Stimulated activated CD4-positive, alpha-beta T cell treated with anti-CD3 and anti-CD28 coated beads, TNF-alpha, amount 100 ng/mL, for 4 hours (primary cell): ENCODE measurements at regions not wholly inside any gene's neighbourhood (a gene's known extent, or its start where the extent isn't known, plus 50 kb on each side); places are given as distances from the start of the nearest gene placed in this dataset.
"Not testable (repeated sequence)": the region's sequence is repeated elsewhere in the genome, so short reads cannot be mapped to it uniquely, and the experiment has no call there.

Experiments
- DNase-seq, 3 experiments: peaks; one replicate each; pipeline ENCODE4 v3.0.0-alpha.2; 2020; ENCODE audit warnings: low read depth in 3 of 3

DNA sequence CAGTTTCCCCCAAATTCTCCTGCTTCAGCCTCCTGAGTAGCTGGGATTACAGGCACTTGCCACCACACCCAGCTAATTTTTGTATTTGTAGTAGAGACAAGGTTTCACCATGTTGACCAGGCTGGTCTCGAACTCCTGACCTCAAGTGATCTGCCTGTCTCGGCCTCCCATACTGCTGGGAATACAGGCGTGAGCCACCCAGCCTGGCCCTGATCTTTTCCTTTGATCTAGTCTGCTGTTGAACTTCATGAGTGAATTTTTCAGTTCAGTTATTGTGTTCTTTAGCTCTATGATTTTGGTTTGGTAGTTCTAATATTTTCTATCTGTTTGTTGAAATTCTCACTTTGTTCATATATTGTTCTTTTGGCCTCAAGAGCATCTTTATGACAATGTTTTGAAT is 83.4 kb upstream of the RAP2C start:
- not testable (repeated sequence) for DNase-seq

DNA sequence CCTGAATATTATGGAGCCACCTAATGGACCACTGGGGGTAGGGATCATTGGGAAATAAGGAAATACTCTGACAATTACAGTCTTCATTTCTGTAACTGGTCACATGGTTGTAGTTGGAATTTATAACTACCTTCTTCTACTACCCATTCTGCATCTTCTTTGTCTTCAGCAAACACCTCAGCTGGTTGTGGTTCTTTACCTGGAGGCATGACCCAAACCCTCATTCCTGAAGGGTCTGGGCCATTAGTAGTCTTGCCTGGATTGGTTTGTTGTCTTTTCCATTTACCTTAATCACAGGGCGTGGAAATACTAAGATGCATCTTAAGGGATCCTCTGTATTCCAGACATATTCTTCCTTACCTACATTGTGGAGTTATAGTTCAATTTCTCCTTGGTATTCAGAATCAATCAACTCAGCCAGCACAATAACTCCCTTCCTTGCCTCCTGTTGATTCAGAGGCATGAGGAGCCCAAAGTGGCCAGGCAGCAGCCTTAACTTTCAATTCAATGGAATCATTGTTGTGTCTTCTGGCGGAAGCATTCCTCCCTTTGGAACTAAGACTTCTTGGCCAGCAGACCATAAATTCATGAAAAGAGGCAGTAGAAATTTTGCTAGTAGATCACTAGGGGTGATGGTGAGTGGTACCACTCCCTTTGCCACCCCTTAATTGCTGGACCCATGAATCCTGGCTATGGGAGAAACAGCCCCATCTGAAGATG is 75.7 kb upstream of the RAP2C start:
- no peak for DNase-seq

DNA sequence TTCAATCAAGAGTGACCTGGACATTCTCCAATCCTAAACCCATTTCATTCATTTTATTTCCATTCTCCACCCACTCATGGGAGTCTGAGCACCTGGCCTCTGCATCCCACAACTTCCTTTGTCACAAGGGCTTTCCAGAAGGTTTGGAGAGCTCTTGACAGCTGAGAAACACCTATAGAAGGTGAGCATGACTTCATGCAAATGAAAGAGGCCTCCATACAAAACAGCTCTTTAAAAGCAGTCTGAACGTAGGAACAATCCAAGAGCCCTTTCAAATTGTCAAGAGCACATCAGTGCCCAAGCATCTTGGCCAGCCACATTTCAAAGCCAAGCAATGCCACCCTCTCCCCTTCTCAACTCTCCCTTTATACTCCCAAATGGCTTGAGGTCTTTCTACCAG is 74.9 kb upstream of the RAP2C start:
- DNase-seq, result no peak

DNA sequence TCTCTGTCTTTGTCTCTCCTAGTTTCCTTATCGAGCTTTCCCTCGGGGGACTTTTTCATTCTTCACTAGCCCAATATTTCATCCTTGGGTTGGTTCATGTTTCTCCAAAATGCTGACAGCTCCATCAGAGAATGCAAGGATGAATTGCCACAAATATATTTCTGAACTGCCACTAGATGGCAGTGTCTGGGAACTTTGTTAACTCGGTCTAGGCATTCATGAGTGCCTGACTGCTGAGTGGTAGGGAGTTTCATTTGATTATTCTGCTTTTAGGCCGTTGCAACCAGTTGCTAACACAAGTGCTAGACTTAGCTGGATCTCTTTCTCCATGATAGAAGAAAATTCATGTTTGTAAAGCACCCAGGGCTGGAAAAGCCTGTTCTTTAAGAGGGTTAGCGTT is 73.5 kb upstream of the RAP2C start:
- DNase-seq, result peak in 1 of 3 experiments; percentile 0

DNA sequence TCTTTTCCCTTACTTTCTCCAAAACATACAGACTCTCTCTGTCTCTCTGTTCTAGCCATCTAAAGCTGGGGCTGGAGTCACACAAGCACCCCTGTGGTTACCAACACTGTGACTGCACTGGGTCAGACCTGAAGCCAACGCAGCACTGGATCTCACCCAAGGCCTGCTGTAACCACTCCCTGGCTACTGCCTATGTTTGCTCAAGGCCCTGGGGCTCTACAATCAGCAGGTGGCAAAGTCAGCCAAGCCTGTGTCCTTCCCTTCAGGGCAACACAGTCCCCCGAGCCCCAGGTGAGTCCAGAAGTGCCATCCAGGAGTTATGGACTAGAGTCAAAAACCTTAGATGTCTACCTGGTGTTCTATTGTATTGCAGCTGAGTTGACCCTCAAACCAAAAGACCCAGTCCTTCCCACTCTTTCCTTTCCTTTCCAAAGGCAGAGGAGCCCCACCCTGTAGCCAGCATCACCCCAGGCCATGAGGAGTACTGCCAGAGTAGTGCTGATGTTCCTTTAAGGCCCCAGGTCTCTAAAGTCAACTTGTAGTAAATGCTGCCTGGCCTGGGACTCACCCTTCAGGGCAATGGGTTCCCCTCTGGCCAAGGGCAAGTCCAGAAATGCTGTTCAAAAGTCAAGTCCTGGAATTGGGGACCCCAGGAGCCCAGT is 58.8 kb upstream of the RAP2C start:
- no peak for DNase-seq

DNA sequence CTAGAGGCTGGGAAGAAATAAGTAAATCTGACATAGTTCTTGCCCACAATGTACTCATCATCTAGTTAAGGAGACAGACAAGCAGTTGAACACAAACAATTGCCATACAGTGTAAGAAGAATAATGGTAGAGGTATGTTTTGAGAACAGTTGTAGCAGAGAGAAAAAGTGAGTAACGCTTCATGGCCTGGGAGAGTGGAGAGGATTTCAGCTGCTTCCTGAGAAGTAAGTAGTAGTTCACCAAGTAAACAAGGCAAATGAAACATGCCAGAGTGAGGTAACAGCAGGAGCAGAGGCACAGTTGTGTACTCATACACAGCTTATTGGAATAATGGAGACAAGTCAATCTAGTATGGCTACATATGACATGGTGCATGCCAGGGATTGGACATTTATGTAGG is 53.6 kb upstream of the RAP2C start:
- DNase-seq, result no peak

DNA sequence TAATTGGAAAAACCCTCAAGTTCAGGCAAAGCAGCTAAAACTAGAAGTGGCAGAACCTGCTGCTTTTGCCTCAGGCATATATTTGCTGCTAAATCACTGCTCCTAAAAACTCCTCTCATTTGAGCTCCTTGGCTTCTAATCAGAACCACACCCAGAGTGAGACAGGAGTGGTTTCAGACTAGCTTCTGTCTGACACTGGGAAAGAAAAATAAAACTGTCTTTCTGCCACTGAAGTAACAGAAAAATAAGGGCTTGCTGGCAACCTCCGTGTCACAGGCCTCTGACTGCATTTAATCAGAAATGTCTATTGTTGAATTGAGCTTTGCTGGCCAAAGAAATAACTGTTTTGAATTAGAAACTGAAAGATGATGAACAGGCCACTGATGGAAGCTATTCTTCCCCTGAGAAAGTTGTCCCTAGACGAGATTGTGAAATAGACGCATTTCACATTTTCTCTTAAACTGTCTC is 52.1 kb upstream of the RAP2C start:
- no peak for DNase-seq

DNA sequence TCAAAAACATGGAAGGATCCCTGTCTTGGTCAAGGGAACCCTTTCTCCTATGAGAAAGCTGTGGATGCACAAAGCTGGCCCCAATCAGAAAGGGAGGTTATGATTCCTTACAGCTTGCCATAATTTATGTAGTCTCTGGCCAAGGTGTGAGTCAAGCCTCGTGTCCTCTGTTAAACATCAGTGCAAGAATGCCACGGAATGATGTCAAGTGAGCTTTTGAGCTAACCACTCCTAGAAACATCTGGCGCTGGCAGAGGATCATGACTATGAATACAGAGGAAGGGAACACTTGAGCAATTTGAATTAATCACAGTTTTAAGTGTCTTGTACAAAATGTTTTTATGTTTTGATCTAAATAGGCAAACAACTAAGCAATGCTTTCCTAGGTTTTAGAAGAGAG is 51.5 kb upstream of the RAP2C start:
- DNase-seq, result no peak

DNA sequence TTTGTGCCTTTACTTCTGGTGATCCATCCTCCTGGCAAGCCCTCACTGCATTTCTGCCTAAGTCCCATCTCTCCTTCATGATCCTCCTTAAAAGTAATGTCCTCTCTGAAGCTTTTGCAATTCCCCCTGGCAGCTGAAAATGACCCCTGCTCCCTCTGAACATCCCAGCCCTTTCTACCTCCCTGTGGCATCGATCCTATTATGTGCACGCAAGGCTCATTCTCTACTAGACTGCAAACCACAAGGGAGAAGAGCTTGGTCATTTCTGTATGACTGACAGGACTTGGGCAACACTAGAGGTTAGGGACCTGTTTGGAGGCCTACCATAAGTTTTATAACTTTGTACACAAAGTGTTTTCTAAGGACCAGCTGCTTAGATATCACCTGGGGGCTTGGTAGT is 50.8 kb upstream of the RAP2C start:
- DNase-seq, result no peak
